HEK293 (cell line): ENCODE measurements at regions not wholly inside any gene's neighbourhood (a gene's known extent, or its start where the extent isn't known, plus 50 kb on each side); places are given as distances from the start of the nearest gene placed in this dataset.

Source experiments
- CTCF ChIA-PET: fragments of 350-600 bp; formaldehyde crosslinking; extraction: SDS; loops from one replicate; lab custom pipeline; 2021; ENCODE audit warnings: antibody characterized with exemption; lab: Yijun Ruan, JAX
- POLR2A ChIA-PET: fragments of 300-600 bp; formaldehyde crosslinking; extraction: SDS; loops from one replicate; lab custom pipeline; 2020; ENCODE audit warnings: antibody characterized with exemption, inconsistent platforms; lab: Yijun Ruan, JAX
- H3K27ac ChIP-seq: fragments of 200-500 bp; sonication (Bioruptor generic); 2 replicates; pipeline ENCODE4 v1.5.1; 2014; ENCODE audit warnings: low read depth, low read length, control low read depth, inconsistent platforms; ENCODE audit errors: extremely low read depth
- H3K36me3 ChIP-seq, 2 experiments: fragments of 200-500 bp in 1 of 2; sonication (Bioruptor generic) in 1 of 2; 1 replicate in 1 of 2; 2 replicates in 1 of 2; pipeline ENCODE4 v1.5.1; 2014 to 2017; ENCODE audit warnings: inconsistent platforms in 2 of 2, low read length in 2 of 2; ENCODE audit not compliant: control insufficient read depth in 2 of 2, insufficient read depth in 1 of 2
- H3K4me1 ChIP-seq: fragments of 200-500 bp; sonication (Bioruptor generic); 2 replicates; pipeline ENCODE4 v1.5.1; 2014; ENCODE audit warnings: mild to moderate bottlenecking, low read length, inconsistent platforms; ENCODE audit not compliant: control insufficient read depth, insufficient read depth
- H3K4me3 ChIP-seq: 2 replicates; pipeline ENCODE4 v1.5.1; 2011; ENCODE audit warnings: low read depth, mild to moderate bottlenecking, control low read depth, low read length, moderate library complexity
- H3K9me3 ChIP-seq: fragments of 200-500 bp; sonication (Bioruptor generic); 2 replicates; pipeline ENCODE4 v1.5.1; 2014; ENCODE audit warnings: low read depth, low read length, inconsistent platforms; ENCODE audit not compliant: control insufficient read depth, insufficient read depth
- GLI4 ChIP-seq: fragments of 450-650 bp; formaldehyde crosslinking; IDR thresholded peaks from 2 replicates; pipeline ENCODE4 v1.5.1; 2016; ENCODE audit warnings: missing biosample characterization, missing genetic modification characterization
- GLIS2 ChIP-seq: fragments of 450-650 bp; formaldehyde crosslinking; IDR thresholded peaks from 2 replicates; pipeline ENCODE4 v1.5.1; 2016; ENCODE audit warnings: missing biosample characterization, missing genetic modification characterization
- KLF16 ChIP-seq: fragments of 450-650 bp; formaldehyde crosslinking; IDR thresholded peaks from 2 replicates; pipeline ENCODE4 v1.5.1; 2017; ENCODE audit warnings: missing biosample characterization, missing genetic modification characterization
- OVOL3 ChIP-seq: fragments of 450-650 bp; formaldehyde crosslinking; IDR thresholded peaks from 2 replicates; pipeline ENCODE4 v1.5.1; 2016; ENCODE audit warnings: missing biosample characterization, missing genetic modification characterization
- RBAK ChIP-seq: fragments of 450-650 bp; formaldehyde crosslinking; IDR thresholded peaks from 2 replicates; pipeline ENCODE4 v1.5.1; 2016; ENCODE audit warnings: missing biosample characterization, missing genetic modification characterization
- SETDB1 ChIP-seq: IDR thresholded peaks from one replicate; pipeline ENCODE4 v1.6.1; 2017; ENCODE audit warnings: mild to moderate bottlenecking, low read length, moderate library complexity, mixed read lengths; ENCODE audit not compliant: insufficient read length
- TCF7L2 ChIP-seq: IDR thresholded peaks from 2 replicates; pipeline ENCODE4 v1.6.1; 2011; ENCODE audit warnings: low read depth, mild to moderate bottlenecking, inconsistent platforms, low read length, moderate library complexity, borderline replicate concordance
- ZBTB21 ChIP-seq: fragments of 450-650 bp; formaldehyde crosslinking; IDR thresholded peaks from 2 replicates; pipeline ENCODE4 v1.5.1; 2017; ENCODE audit warnings: missing biosample characterization, missing genetic modification characterization
- ZEB2 ChIP-seq: fragments of 450-650 bp; formaldehyde crosslinking; IDR thresholded peaks from 2 replicates; pipeline ENCODE4 v1.5.1; 2016; ENCODE audit warnings: missing biosample characterization, missing genetic modification characterization
- ZNF133 ChIP-seq: fragments of 450-650 bp; formaldehyde crosslinking; IDR thresholded peaks from 2 replicates; pipeline ENCODE4 v1.5.1; 2016; ENCODE audit warnings: missing biosample characterization, missing genetic modification characterization
- ZNF138 ChIP-seq: fragments of 450-650 bp; formaldehyde crosslinking; IDR thresholded peaks from 2 replicates; pipeline ENCODE4 v1.5.1; 2016; ENCODE audit warnings: missing biosample characterization, missing genetic modification characterization, borderline replicate concordance
- ZNF169 ChIP-seq: fragments of 450-650 bp; formaldehyde crosslinking; IDR thresholded peaks from 2 replicates; pipeline ENCODE4 v1.5.1; 2016; ENCODE audit warnings: missing biosample characterization, missing genetic modification characterization
- ZNF19 ChIP-seq: fragments of 450-650 bp; formaldehyde crosslinking; IDR thresholded peaks from 2 replicates; pipeline ENCODE4; 2016; ENCODE audit warnings: missing biosample characterization, missing genetic modification characterization, low read depth
- ZNF2 ChIP-seq: fragments of 450-650 bp; formaldehyde crosslinking; IDR thresholded peaks from 2 replicates; pipeline ENCODE4 v1.5.1; 2016; ENCODE audit warnings: missing biosample characterization, missing genetic modification characterization
- ZNF433 ChIP-seq: fragments of 450-650 bp; formaldehyde crosslinking; IDR thresholded peaks from 2 replicates; pipeline ENCODE4 v1.5.1; 2016; ENCODE audit warnings: missing biosample characterization, missing genetic modification characterization, low read depth
- ZNF514 ChIP-seq: fragments of 450-650 bp; formaldehyde crosslinking; IDR thresholded peaks from 2 replicates; pipeline ENCODE4 v1.5.1; 2016; ENCODE audit warnings: missing biosample characterization, missing genetic modification characterization
- ZNF529 ChIP-seq: fragments of 450-650 bp; formaldehyde crosslinking; IDR thresholded peaks from 2 replicates; pipeline ENCODE4 v1.5.1; 2017; ENCODE audit warnings: missing genetic modification characterization, missing biosample characterization; ENCODE audit not compliant: insufficient replicate concordance
- ZNF530 ChIP-seq: fragments of 450-650 bp; formaldehyde crosslinking; IDR thresholded peaks from 2 replicates; pipeline ENCODE4 v1.5.1; 2016; ENCODE audit warnings: low read depth, missing biosample characterization, missing genetic modification characterization
- ZNF623 ChIP-seq: fragments of 450-650 bp; formaldehyde crosslinking; IDR thresholded peaks from 2 replicates; pipeline ENCODE4 v1.5.1; 2016; ENCODE audit warnings: missing biosample characterization, missing genetic modification characterization
- ZNF785 ChIP-seq: fragments of 450-650 bp; formaldehyde crosslinking; IDR thresholded peaks from 2 replicates; pipeline ENCODE4 v1.5.1; 2016; ENCODE audit warnings: missing biosample characterization, missing genetic modification characterization
- ZSCAN5A ChIP-seq: fragments of 450-650 bp; formaldehyde crosslinking; IDR thresholded peaks from 2 replicates; pipeline ENCODE4 v1.5.1; 2016; ENCODE audit warnings: missing biosample characterization, missing genetic modification characterization
- TF ChIP-seq, protein P1 (sequence below): fragments of 450-650 bp; formaldehyde crosslinking; IDR thresholded peaks from 2 replicates; pipeline ENCODE4 v1.5.1; 2016; ENCODE audit warnings: missing biosample characterization, missing genetic modification characterization
- TF ChIP-seq, protein P2 (sequence below): fragments of 450-650 bp; formaldehyde crosslinking; IDR thresholded peaks from 2 replicates; pipeline ENCODE4 v1.5.1; 2016; ENCODE audit warnings: missing biosample characterization, missing genetic modification characterization

GRCh38 chr7:156155988-156156733 is 343.9 kb upstream of the SHH start:
- no peak for TF ChIP-seq ZNF785 (tag by site-specific recombination)
- TF ChIP-seq, protein P1, sequence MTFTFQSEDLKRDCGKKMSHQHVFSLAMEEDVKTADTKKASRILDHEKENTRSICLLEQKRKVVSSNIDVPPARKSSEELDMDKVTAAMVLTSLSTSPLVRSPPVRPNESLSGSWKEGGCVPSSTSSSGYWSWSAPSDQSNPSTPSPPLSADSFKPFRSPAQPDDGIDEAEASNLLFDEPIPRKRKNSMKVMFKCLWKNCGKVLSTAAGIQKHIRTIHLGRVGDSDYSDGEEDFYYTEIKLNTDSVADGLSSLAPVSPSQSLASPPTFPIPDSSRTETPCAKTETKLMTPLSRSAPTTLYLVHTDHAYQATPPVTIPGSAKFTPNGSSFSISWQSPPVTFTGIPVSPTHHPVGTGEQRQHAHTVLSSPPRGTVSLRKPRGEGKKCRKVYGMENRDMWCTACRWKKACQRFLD (tag by site-specific recombination) = no peak
- TF ChIP-seq TCF7L2 = no peak
- no peak for TF ChIP-seq ZSCAN5A
- TF ChIP-seq ZNF433 (tag by site-specific recombination) = no peak
- no peak for TF ChIP-seq ZNF623 (tag by site-specific recombination)
- no peak for TF ChIP-seq ZNF138 (tag by site-specific recombination)
- no peak for TF ChIP-seq KLF16 (tag by site-specific recombination)
- TF ChIP-seq ZBTB21 (tag by site-specific recombination) = no peak
- TF ChIP-seq ZNF514 (tag by site-specific recombination) = no peak
- TF ChIP-seq OVOL3 (tag by site-specific recombination) = no peak
- no peak for TF ChIP-seq ZNF2
- no peak for TF ChIP-seq ZNF133 (tag by site-specific recombination)
- H3K4me1 ChIP-seq = no peaks in the 10 kb centered on the region
- ChIA-PET CTCF (interaction anchor here (0.6 to 1.4 kb wide), 8 partner anchors 11 to 705 kb away, joined by 3 to 7 read pairs (median 4); no protein-coding TSS in a partner anchor), POLR2A (interaction anchor here (0.6 kb wide), 1 partner anchor 351 kb away, joined by 3 read pairs; no protein-coding TSS in a partner anchor)
- no peak overlapping the region for H3K27ac ChIP-seq
- no peaks in the 10 kb centered on the region for H3K9me3 ChIP-seq
- no peak overlapping the region for H3K4me3 ChIP-seq
- H3K36me3 ChIP-seq = no peaks in the 10 kb centered on the region

- Histone ChIP-seq H3K9me3 (no peaks in the 10 kb centered on the region), H3K27ac (no peak overlapping the region), H3K4me1 (no peaks in the 10 kb centered on the region), H3K4me3 (no peak overlapping the region)
- CTCF ChIA-PET = no interaction called here
- TF ChIP-seq ZNF529 (tag by site-specific recombination) (no peak), ZNF138 (tag by site-specific recombination) (no peak), SETDB1 (no peak), RBAK (tag by site-specific recombination) (no peak), ZNF19 (tag by site-specific recombination) (no peak), ZNF169 (tag by site-specific recombination) (no peak), ZNF530 (tag by site-specific recombination) (no peak), ZEB2 (tag by site-specific recombination) (no peak), GLIS2 (tag by site-specific recombination) (no peak), GLI4 (tag by site-specific recombination) (no peak)
- TF ChIP-seq, protein P2, sequence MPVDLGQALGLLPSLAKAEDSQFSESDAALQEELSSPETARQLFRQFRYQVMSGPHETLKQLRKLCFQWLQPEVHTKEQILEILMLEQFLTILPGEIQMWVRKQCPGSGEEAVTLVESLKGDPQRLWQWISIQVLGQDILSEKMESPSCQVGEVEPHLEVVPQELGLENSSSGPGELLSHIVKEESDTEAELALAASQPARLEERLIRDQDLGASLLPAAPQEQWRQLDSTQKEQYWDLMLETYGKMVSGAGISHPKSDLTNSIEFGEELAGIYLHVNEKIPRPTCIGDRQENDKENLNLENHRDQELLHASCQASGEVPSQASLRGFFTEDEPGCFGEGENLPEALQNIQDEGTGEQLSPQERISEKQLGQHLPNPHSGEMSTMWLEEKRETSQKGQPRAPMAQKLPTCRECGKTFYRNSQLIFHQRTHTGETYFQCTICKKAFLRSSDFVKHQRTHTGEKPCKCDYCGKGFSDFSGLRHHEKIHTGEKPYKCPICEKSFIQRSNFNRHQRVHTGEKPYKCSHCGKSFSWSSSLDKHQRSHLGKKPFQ = no peak
- TF ChIP-seq, all 188 proteins: peak for 0
- POLR2A ChIA-PET = no interaction called here
- H3K36me3 ChIP-seq = no peaks in the 10 kb centered on the region
Observed at GRCh38 chr7:156153590-156153989, 341.3 kb upstream of the SHH start.
